HCT116 (cell line): ENCODE measurements at regions not wholly inside any gene's neighbourhood (a gene's known extent, or its start where the extent isn't known, plus 50 kb on each side); places are given as distances from the start of the nearest gene placed in this dataset.

ENCODE experiments used
- ATAC-seq: fragments of 200-7000 bp; cut with Tn5 transposase; 2 replicates; pipeline ENCODE4 v1.9.1; 2020; ENCODE audit warnings: mild to moderate bottlenecking, moderate library complexity
- BruUV-seq: library from RNA; stranded (reverse); fragments of 400-500 nt; replicated peaks from 2 replicates; lab custom pipeline; 2021; lab: Mats Ljungman, UMichigan
- CTCF ChIA-PET: fragments of 300-600 bp; sonication (Branson Sonifier 250); formaldehyde crosslinking; loops from one replicate; lab custom pipeline; 2021; ENCODE audit warnings: antibody characterized with exemption; lab: Charles Lee
- POLR2A ChIA-PET: fragments of 300-600, 350-600 bp; sonication (Branson Sonifier 250); formaldehyde crosslinking; loops from one replicate; lab custom pipeline; 2021; ENCODE audit warnings: antibody characterized with exemption; lab: Charles Lee
- RAD21 ChIA-PET, 2 experiments: fragments of 300-600 bp; sonication (Branson Sonifier 250); formaldehyde crosslinking; loops; one replicate each; lab custom pipeline; 2023; ENCODE audit warnings: low total read pairs in 2 of 2; ENCODE audit not compliant: uncharacterized antibody in 2 of 2, unreplicated experiment in 2 of 2, low non-redundant PET in 1 of 2; lab: Charles Lee
- DNase-seq: peaks from one replicate; pipeline ENCODE4 v3.0.0-alpha.2; 2010; ENCODE audit warnings: low read depth, low spot score
- H2AFZ ChIP-seq: fragments of 200-600 bp; shearing (Covaris generic), sonication (generic); 2 replicates; pipeline ENCODE4 v1.6.1; 2017; ENCODE audit warnings: low read depth, mixed run types, mixed read lengths, antibody characterized with exemption, low read length; ENCODE audit not compliant: poor library complexity, severe bottlenecking
- H3K27ac ChIP-seq: 2 replicates; pipeline ENCODE4 v1.5.1; 2012; ENCODE audit warnings: low read depth, low read length
- H3K27me3 ChIP-seq: fragments of 200-600 bp; sonication (generic); 2 replicates; pipeline ENCODE4 v1.6.1; 2016; ENCODE audit warnings: mixed run types, low read length, mixed read lengths; ENCODE audit not compliant: insufficient read depth
- H3K36me3 ChIP-seq, 2 experiments: fragments of 200-500 bp in 1 of 2; fragments of 200-600 bp in 1 of 2; sonication (Bioruptor generic) in 1 of 2; sonication (generic) in 1 of 2; 2 replicates each; pipeline versions ENCODE4 v1.5.1 to v1.6.1; 2014 to 2016; ENCODE audit warnings: low read length in 2 of 2, inconsistent platforms in 1 of 2, mixed read lengths in 1 of 2, mixed run types in 1 of 2; ENCODE audit not compliant: insufficient read depth in 2 of 2, control insufficient read depth in 1 of 2
- H3K4me1 ChIP-seq, 2 experiments: fragments of 200-600 bp in 1 of 2; sonication (generic) in 1 of 2; 2 replicates each; pipeline versions ENCODE4 v1.5.1 to v1.6.1; 2012 to 2017; ENCODE audit warnings: low read length in 2 of 2, inconsistent platforms in 1 of 2, mild to moderate bottlenecking in 1 of 2, mixed read lengths in 1 of 2, mixed run types in 1 of 2, moderate library complexity in 1 of 2; ENCODE audit not compliant: insufficient read depth in 2 of 2, control insufficient read depth in 1 of 2
- H3K4me2 ChIP-seq: fragments of 200-600 bp; sonication (generic); 2 replicates; pipeline ENCODE4 v1.6.1; 2017; ENCODE audit warnings: mixed run types, low read length, mixed read lengths
- H3K4me3 ChIP-seq, 2 experiments: fragments of 200-600 bp in 1 of 2; sonication (generic) in 1 of 2; replicated peaks in 1 of 2; 2 replicates each; pipeline ENCODE4 v1.5.1; 2011 to 2016; ENCODE audit warnings: low read length in 2 of 2, control low read depth in 1 of 2, low read depth in 1 of 2, mild to moderate bottlenecking in 1 of 2, mixed read lengths in 1 of 2, mixed run types in 1 of 2
- H3K79me2 ChIP-seq: fragments of 200-600 bp; sonication (generic); 2 replicates; pipeline ENCODE4 v1.6.1; 2017; ENCODE audit warnings: mild to moderate bottlenecking, mixed run types, low read length, moderate library complexity, mixed read lengths; ENCODE audit not compliant: insufficient read depth
- H3K9ac ChIP-seq: fragments of 200-600 bp; sonication (generic); 2 replicates; pipeline ENCODE4 v1.6.1; 2016; ENCODE audit warnings: low read length, mixed read lengths
- H3K9me2 ChIP-seq: fragments of 200-600 bp; sonication (generic), shearing (Covaris generic); 2 replicates; pipeline ENCODE4 v1.6.1; 2017; ENCODE audit warnings: mixed run types, mild to moderate bottlenecking, moderate library complexity; ENCODE audit not compliant: insufficient read depth
- H3K9me3 ChIP-seq, 2 experiments: fragments of 200-500 bp in 1 of 2; fragments of 200-600 bp in 1 of 2; sonication (Bioruptor generic) in 1 of 2; sonication (generic) in 1 of 2; 2 replicates each; pipeline ENCODE4 v1.6.1; 2014 to 2017; ENCODE audit warnings: low read length in 2 of 2, mixed read lengths in 2 of 2, inconsistent platforms in 1 of 2, low read depth in 1 of 2, mild to moderate bottlenecking in 1 of 2, mixed run types in 1 of 2, moderate library complexity in 1 of 2; ENCODE audit not compliant: control insufficient read depth in 1 of 2, insufficient read depth in 1 of 2
- H4K20me1 ChIP-seq: fragments of 200-600 bp; sonication (generic), shearing (Covaris generic); 2 replicates; pipeline ENCODE4 v1.6.1; 2017; ENCODE audit warnings: mixed run types, mild to moderate bottlenecking, moderate library complexity; ENCODE audit not compliant: insufficient read depth
- ATF3 ChIP-seq: IDR thresholded peaks from 2 replicates; pipeline ENCODE4 v1.6.1; 2012
- CBX3 ChIP-seq: IDR thresholded peaks from 2 replicates; pipeline ENCODE4 v1.6.1; 2012; ENCODE audit warnings: low read depth
- ELF1 ChIP-seq: IDR thresholded peaks from 2 replicates; pipeline ENCODE4 v1.6.1; 2012; ENCODE audit warnings: low read depth, borderline replicate concordance
- JUND ChIP-seq: IDR thresholded peaks from 2 replicates; pipeline ENCODE4 v1.6.1; 2012
- POLR2AphosphoS5 ChIP-seq: IDR thresholded peaks from 2 replicates; pipeline ENCODE4 v1.6.1; 2011; ENCODE audit warnings: mild to moderate bottlenecking, low read depth, low read length, moderate library complexity
- SIN3A ChIP-seq: IDR thresholded peaks from 2 replicates; pipeline ENCODE4 v1.6.1; 2012; ENCODE audit warnings: low read depth
- SRF ChIP-seq: IDR thresholded peaks from 2 replicates; pipeline ENCODE4 v1.6.1; 2012; ENCODE audit warnings: low read depth
- YY1 ChIP-seq: IDR thresholded peaks from 2 replicates; pipeline ENCODE4 v1.6.1; 2011; ENCODE audit warnings: low read length, low read depth, moderate library complexity, mild to moderate bottlenecking; ENCODE audit not compliant: insufficient replicate concordance; ENCODE audit errors: extremely low read depth
- ZFX ChIP-seq: fragments of 450-650 bp; IDR thresholded peaks from 2 replicates; pipeline ENCODE4 v1.6.1; 2017
- intact Hi-C: fragments of 100-400 bp; cut with micrococcal nuclease; formaldehyde crosslinking; loops from 2 replicates; pipeline ENCODE4 v1.10.0; 2022
- TF ChIP-seq, protein P1 (sequence below): IDR thresholded peaks from 2 replicates; pipeline ENCODE4 v1.6.1; 2012; ENCODE audit warnings: low read depth

DNA sequence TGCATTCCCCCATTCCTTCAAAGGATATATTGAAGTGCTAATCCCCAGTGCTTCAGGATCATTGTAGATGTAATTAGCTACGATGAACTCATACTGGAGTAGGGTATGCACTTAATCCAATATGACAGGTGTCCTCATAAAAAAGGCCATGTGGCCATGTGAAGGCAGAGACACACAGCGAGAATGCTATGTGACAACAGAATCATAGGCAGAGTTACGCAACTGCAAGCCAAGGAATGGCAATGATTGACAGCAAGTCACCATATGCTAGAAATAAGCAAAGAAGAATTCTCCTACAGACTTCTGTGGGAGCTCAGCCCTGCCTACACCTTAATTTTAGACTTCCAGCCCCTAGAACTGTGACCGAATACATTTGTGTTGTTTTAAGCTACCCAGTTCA, 875.6 kb upstream of the ROBO1 start:
- ChIA-PET CTCF (no interaction called here), RAD21 (no interaction called here), POLR2A (no interaction called here)
- H3K36me3 ChIP-seq: no peaks in the 10 kb centered on the region
- intact Hi-C loops: no loop called here
- no peak for ATAC-seq
- BruUV-seq: no TSS peak
- H3K9me2 ChIP-seq: no peaks in the 10 kb centered on the region
- no peak overlapping the region for H3K4me2 ChIP-seq
- no peak overlapping the region for H3K9ac ChIP-seq
- H3K79me2 ChIP-seq: no peaks in the 10 kb centered on the region
- H3K4me1 ChIP-seq: no peaks in the 10 kb centered on the region
- no peak overlapping the region for H3K27ac ChIP-seq
- peaks cover 9 to 11% of the 10 kb centered on the region in 2 experiments; a peak in 2 of 4 replicates for H3K9me3 ChIP-seq
- H2AFZ ChIP-seq: no peak overlapping the region
- no peaks in the 10 kb centered on the region for H3K27me3 ChIP-seq
- TF ChIP-seq ELF1 (no peak), POLR2AphosphoS5 (no peak), YY1 (no peak), SRF (no peak), ZFX (no peak), SIN3A (no peak), CBX3 (no peak), ATF3 (no peak), JUND (no peak)
- TF ChIP-seq, protein P1, sequence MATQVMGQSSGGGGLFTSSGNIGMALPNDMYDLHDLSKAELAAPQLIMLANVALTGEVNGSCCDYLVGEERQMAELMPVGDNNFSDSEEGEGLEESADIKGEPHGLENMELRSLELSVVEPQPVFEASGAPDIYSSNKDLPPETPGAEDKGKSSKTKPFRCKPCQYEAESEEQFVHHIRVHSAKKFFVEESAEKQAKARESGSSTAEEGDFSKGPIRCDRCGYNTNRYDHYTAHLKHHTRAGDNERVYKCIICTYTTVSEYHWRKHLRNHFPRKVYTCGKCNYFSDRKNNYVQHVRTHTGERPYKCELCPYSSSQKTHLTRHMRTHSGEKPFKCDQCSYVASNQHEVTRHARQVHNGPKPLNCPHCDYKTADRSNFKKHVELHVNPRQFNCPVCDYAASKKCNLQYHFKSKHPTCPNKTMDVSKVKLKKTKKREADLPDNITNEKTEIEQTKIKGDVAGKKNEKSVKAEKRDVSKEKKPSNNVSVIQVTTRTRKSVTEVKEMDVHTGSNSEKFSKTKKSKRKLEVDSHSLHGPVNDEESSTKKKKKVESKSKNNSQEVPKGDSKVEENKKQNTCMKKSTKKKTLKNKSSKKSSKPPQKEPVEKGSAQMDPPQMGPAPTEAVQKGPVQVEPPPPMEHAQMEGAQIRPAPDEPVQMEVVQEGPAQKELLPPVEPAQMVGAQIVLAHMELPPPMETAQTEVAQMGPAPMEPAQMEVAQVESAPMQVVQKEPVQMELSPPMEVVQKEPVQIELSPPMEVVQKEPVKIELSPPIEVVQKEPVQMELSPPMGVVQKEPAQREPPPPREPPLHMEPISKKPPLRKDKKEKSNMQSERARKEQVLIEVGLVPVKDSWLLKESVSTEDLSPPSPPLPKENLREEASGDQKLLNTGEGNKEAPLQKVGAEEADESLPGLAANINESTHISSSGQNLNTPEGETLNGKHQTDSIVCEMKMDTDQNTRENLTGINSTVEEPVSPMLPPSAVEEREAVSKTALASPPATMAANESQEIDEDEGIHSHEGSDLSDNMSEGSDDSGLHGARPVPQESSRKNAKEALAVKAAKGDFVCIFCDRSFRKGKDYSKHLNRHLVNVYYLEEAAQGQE: no peak
- TF ChIP-seq, all 23 proteins: peak for 0
- H4K20me1 ChIP-seq: no peaks in the 10 kb centered on the region
- DNase-seq: no peak
- no peak overlapping the region for H3K4me3 ChIP-seq
